Activated CD8-positive, alpha-beta memory T cell treated with anti-CD3 and anti-CD28 coated beads for 36 hours (primary cell): ENCODE measurements at regions not wholly inside any gene's neighbourhood (a gene's known extent, or its start where the extent isn't known, plus 50 kb on each side); places are given as distances from the start of the nearest gene placed in this dataset.

Experiments used
- CTCF ChIA-PET: fragments of 350-600 bp; sonication (Branson Sonifier 250); formaldehyde crosslinking; loops from one replicate; lab custom pipeline; 2021; ENCODE audit warnings: antibody characterized with exemption; lab: Charles Lee
- POLR2A ChIA-PET: fragments of 350-600 bp; sonication (Branson Sonifier 250); formaldehyde crosslinking; loops from one replicate; lab custom pipeline; 2021; ENCODE audit warnings: antibody characterized with exemption; lab: Charles Lee

- CTCF ChIA-PET, result interaction anchor here (0.6 kb wide), 1 partner anchor 49 kb away, joined by 3 read pairs; no protein-coding TSS in a partner anchor
- POLR2A ChIA-PET, result no interaction called here
Observed at GRCh38 chr19:46911456-46911855, 50.7 kb downstream of the ARHGAP35 start.

GRCh38 chr19:46913198-46913851 lies 52.5 kb downstream of the ARHGAP35 start:
- ChIA-PET CTCF (no interaction called here), POLR2A (no interaction called here)

- ChIA-PET POLR2A (no interaction called here), CTCF (no interaction called here)
Observed at GRCh38 chr19:46913852-46914430, 53.1 kb downstream of the ARHGAP35 start.

GRCh38 chr19:46915386-46915785 lies 54.6 kb downstream of the ARHGAP35 start:
- ChIA-PET POLR2A (no interaction called here), CTCF (interaction anchor here (0.6 kb wide), 1 partner anchor 76 kb away, joined by 3 read pairs; no protein-coding TSS in a partner anchor)

- ChIA-PET POLR2A (no interaction called here), CTCF (interaction anchor here (0.6 to 1.2 kb wide), 3 partner anchors 10 to 20 kb away, joined by 3 to 5 read pairs (median 3); no protein-coding TSS in a partner anchor)
Observed at GRCh38 chr19:46917002-46917401, 56.2 kb downstream of the ARHGAP35 start.

- ChIA-PET CTCF (interaction anchor here (1.1 to 1.3 kb wide), 2 partner anchors 16 to 60 kb away, joined by 3 to 6 read pairs; no protein-coding TSS in a partner anchor), POLR2A (interaction anchor here (0.6 to 0.8 kb wide), 3 partner anchors 37 to 307 kb away, joined by 3 to 4 read pairs (median 3); no protein-coding TSS in a partner anchor)
Observed at GRCh38 chr19:46919324-46919723, 58.5 kb downstream of the ARHGAP35 start.

GRCh38 chr19:46920362-46920761 lies 59.6 kb downstream of the ARHGAP35 start:
- ChIA-PET CTCF (interaction anchor here (0.5 to 1.3 kb wide), 3 partner anchors 17 to 72 kb away, joined by 3 to 6 read pairs (median 3); no protein-coding TSS in a partner anchor), POLR2A (interaction anchor here (0.8 kb wide), 1 partner anchor 48 kb away, joined by 3 read pairs; no protein-coding TSS in a partner anchor)

GRCh38 chr19:46921071-46921470 lies 60.3 kb downstream of the ARHGAP35 start:
- ChIA-PET CTCF (no interaction called here), POLR2A (no interaction called here)

- CTCF ChIA-PET, result interaction anchor here (1.3 kb wide), 1 partner anchor 68 kb away, joined by 4 read pairs; no protein-coding TSS in a partner anchor
- POLR2A ChIA-PET, result no interaction called here
Observed at GRCh38 chr19:46922465-46922864, 61.7 kb downstream of the ARHGAP35 start.

- POLR2A ChIA-PET, result interaction anchor here (0.7 kb wide), 1 partner anchor 52 kb away, joined by 4 read pairs; no protein-coding TSS in a partner anchor
Observed at GRCh38 chr19:46924874-46925547, 64.2 kb downstream of the ARHGAP35 start.

GRCh38 chr19:46925548-46925950 lies 64.8 kb downstream of the ARHGAP35 start:
- ChIA-PET POLR2A (no interaction called here), CTCF (interaction anchor here (0.7 kb wide), 1 partner anchor 65 kb away, joined by 3 read pairs; no protein-coding TSS in a partner anchor)

More at GRCh38 chr19:46924874-46925547, 64.2 kb downstream of the ARHGAP35 start:
- CTCF ChIA-PET, result interaction anchor here (0.7 to 1.1 kb wide), 3 partner anchors 24 to 66 kb away, joined by 3 read pairs; no protein-coding TSS in a partner anchor

GRCh38 chr19:46926170-46927071 lies 65.6 kb downstream of the ARHGAP35 start:
- CTCF ChIA-PET, result interaction anchor here (0.6 to 1.2 kb wide), 3 partner anchors 24 to 65 kb away, joined by 3 read pairs; no protein-coding TSS in a partner anchor
- POLR2A ChIA-PET, result interaction anchor here (0.5 to 0.6 kb wide), 2 partner anchors 183 to 1144 kb away, joined by 3 to 5 read pairs; partner anchors contain the start of gene DMPK

GRCh38 chr19:46927106-46927505 lies 66.3 kb downstream of the ARHGAP35 start:
- CTCF ChIA-PET, result interaction anchor here (0.6 to 1.8 kb wide), 3 partner anchors 23 to 86 kb away, joined by 3 to 5 read pairs (median 3); no protein-coding TSS in a partner anchor
- POLR2A ChIA-PET, result interaction anchor here (0.5 to 0.6 kb wide), 2 partner anchors 183 to 1145 kb away, joined by 3 to 5 read pairs; partner anchors contain the start of gene DMPK

- CTCF ChIA-PET, result interaction anchor here (1.1 to 1.8 kb wide), 5 partner anchors 10 to 87 kb away, joined by 3 to 5 read pairs (median 3); no protein-coding TSS in a partner anchor
- POLR2A ChIA-PET, result no interaction called here
Observed at GRCh38 chr19:46927893-46928292, 67.1 kb downstream of the ARHGAP35 start.

GRCh38 chr19:46928951-46929350 lies 68.2 kb downstream of the ARHGAP35 start:
- ChIA-PET CTCF (interaction anchor here (1.1 to 1.8 kb wide), 3 partner anchors 11 to 88 kb away, joined by 3 to 5 read pairs (median 5); no protein-coding TSS in a partner anchor), POLR2A (no interaction called here)

GRCh38 chr19:46931202-46931601 lies 70.4 kb downstream of the ARHGAP35 start:
- CTCF ChIA-PET, result interaction anchor here (0.6 to 1.0 kb wide), 2 partner anchors 20 to 31 kb away, joined by 3 to 4 read pairs; no protein-coding TSS in a partner anchor
- POLR2A ChIA-PET, result no interaction called here

GRCh38 chr19:46932346-46932745 lies 71.5 kb downstream of the ARHGAP35 start:
- CTCF ChIA-PET, result interaction anchor here (0.9 kb wide), 1 partner anchor 18 kb away, joined by 4 read pairs; no protein-coding TSS in a partner anchor
- POLR2A ChIA-PET, result interaction anchor here (0.8 kb wide), 1 partner anchor 199 kb away, joined by 3 read pairs; no protein-coding TSS in a partner anchor
